Transverse colon (tissue), 4 donors: ENCODE measurements at regions not wholly inside any gene's neighbourhood (a gene's known extent, or its start where the extent isn't known, plus 50 kb on each side); places are given as distances from the start of the nearest gene placed in this dataset.

ENCODE experiments used
- CTCF ChIP-seq, 5 experiments: fragments of 200-600 bp in 3 of 5; fragments of 450-650 bp in 2 of 5; sonication (generic) in 3 of 5; IDR thresholded peaks; 1 replicate in 2 of 5; 2 replicates in 3 of 5; pipeline ENCODE4 v1.5.1; 2016 to 2017; ENCODE audit warnings: antibody characterized with exemption in 5 of 5, inconsistent platforms in 3 of 5, mild to moderate bottlenecking in 2 of 5, moderate library complexity in 1 of 5
- POLR2A ChIP-seq: fragments of 450-650 bp; IDR thresholded peaks from one replicate; pipeline ENCODE4 v1.6.1; 2016; ENCODE audit warnings: antibody characterized with exemption, mild to moderate bottlenecking, moderate library complexity
- POLR2AphosphoS5 ChIP-seq, 3 donors: sonication (generic); formaldehyde crosslinking; IDR thresholded peaks; one replicate each; pipeline ENCODE4 v1.6.1; 2016; ENCODE audit warnings: antibody characterized with exemption in 3 of 3

DNA sequence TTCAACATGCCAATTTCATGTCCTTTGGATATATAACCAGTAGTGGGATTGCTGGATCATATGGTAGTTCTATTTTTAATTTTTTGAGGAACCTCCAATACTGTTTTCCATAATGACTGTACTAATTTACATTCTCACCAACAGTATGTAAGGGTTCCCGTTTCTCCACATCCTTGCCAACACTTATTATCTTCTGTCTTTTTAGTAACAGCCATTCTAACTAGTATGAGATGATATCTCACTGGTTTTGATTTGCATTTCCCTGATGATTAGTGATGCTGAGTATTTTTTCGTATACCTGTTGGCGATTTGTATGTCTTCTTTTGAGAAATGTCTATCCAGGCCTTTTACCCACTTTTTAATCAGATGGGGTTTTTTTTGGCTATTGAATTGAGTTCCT, 133.5 kb upstream of the MED14 start:
- no peak for TF ChIP-seq CTCF (IDR thresholded peaks at IDR 0.05)
- TF ChIP-seq POLR2AphosphoS5 (IDR thresholded peaks at IDR 0.05): no peak
- no peak for TF ChIP-seq POLR2A
